PC-9 (cell line): ENCODE measurements at regions not wholly inside any gene's neighbourhood (a gene's known extent, or its start where the extent isn't known, plus 50 kb on each side); places are given as distances from the start of the nearest gene placed in this dataset.
"Not testable (repeated sequence)": the region's sequence is repeated elsewhere in the genome, so short reads cannot be mapped to it uniquely, and the experiment has no call there.

ENCODE experiments used
- CTCF ChIP-seq: fragments of 200-600 bp; sonication (generic); conservative IDR thresholded peaks from 2 replicates; pipeline ENCODE4 v1.6.1; 2017; ENCODE audit warnings: mixed run types, antibody characterized with exemption, mild to moderate bottlenecking, moderate library complexity
- EZH2 ChIP-seq: fragments of 200-600 bp; sonication (generic); IDR thresholded peaks from 2 replicates; pipeline ENCODE4 v1.8.0; 2017; ENCODE audit warnings: antibody characterized with exemption, low read depth

GRCh38 chr21:6553505-6554376 is 3967.6 kb upstream of the TPTE start:
- TF ChIP-seq CTCF, EZH2: not testable (repeated sequence)
